HEK293 (cell line): ENCODE measurements at regions not wholly inside any gene's neighbourhood (a gene's known extent, or its start where the extent isn't known, plus 50 kb on each side); places are given as distances from the start of the nearest gene placed in this dataset.

Experiments
- CTCF ChIP-seq: fragments of 450-650 bp; formaldehyde crosslinking; IDR thresholded peaks from 2 replicates; pipeline ENCODE4 v1.5.1; 2016; ENCODE audit warnings: missing biosample characterization, missing genetic modification characterization
- KLF8 ChIP-seq: fragments of 450-650 bp; formaldehyde crosslinking; IDR thresholded peaks from 2 replicates; pipeline ENCODE4 v1.5.1; 2016; ENCODE audit warnings: missing biosample characterization, missing genetic modification characterization
- ZFP37 ChIP-seq: fragments of 450-650 bp; formaldehyde crosslinking; IDR thresholded peaks from 2 replicates; pipeline ENCODE4 v1.5.1; 2016; ENCODE audit warnings: missing biosample characterization, missing genetic modification characterization
- ZNF157 ChIP-seq: fragments of 450-650 bp; formaldehyde crosslinking; IDR thresholded peaks from 2 replicates; pipeline ENCODE4 v1.5.1; 2016; ENCODE audit warnings: missing biosample characterization, missing genetic modification characterization
- ZNF221 ChIP-seq: fragments of 450-650 bp; formaldehyde crosslinking; IDR thresholded peaks from 2 replicates; pipeline ENCODE4 v1.5.1; 2017; ENCODE audit warnings: missing biosample characterization, missing genetic modification characterization, borderline replicate concordance
- ZNF239 ChIP-seq: fragments of 450-650 bp; formaldehyde crosslinking; IDR thresholded peaks from 2 replicates; pipeline ENCODE4 v1.5.1; 2016; ENCODE audit warnings: missing biosample characterization, missing genetic modification characterization
- ZNF704 ChIP-seq: fragments of 450-650 bp; formaldehyde crosslinking; IDR thresholded peaks from 2 replicates; pipeline ENCODE4 v1.5.1; 2016; ENCODE audit warnings: missing biosample characterization, missing genetic modification characterization
- ZNF768 ChIP-seq: fragments of 450-650 bp; formaldehyde crosslinking; IDR thresholded peaks from 2 replicates; pipeline ENCODE4 v1.5.1; 2018; ENCODE audit warnings: missing biosample characterization, mild to moderate bottlenecking, missing genetic modification characterization
- ZNF792 ChIP-seq: fragments of 450-650 bp; formaldehyde crosslinking; IDR thresholded peaks from 2 replicates; pipeline ENCODE4 v1.5.1; 2016; ENCODE audit warnings: missing biosample characterization, missing genetic modification characterization
- ZNF837 ChIP-seq: fragments of 450-650 bp; formaldehyde crosslinking; IDR thresholded peaks from 2 replicates; pipeline ENCODE4 v1.5.1; 2016; ENCODE audit warnings: missing biosample characterization, missing genetic modification characterization
- ZSCAN30 ChIP-seq: fragments of 450-650 bp; IDR thresholded peaks from 2 replicates; pipeline ENCODE4 v1.5.1; 2018; ENCODE audit warnings: missing biosample characterization, mild to moderate bottlenecking, missing genetic modification characterization, moderate library complexity
- ZSCAN5A ChIP-seq: fragments of 450-650 bp; formaldehyde crosslinking; IDR thresholded peaks from 2 replicates; pipeline ENCODE4 v1.5.1; 2016; ENCODE audit warnings: missing biosample characterization, missing genetic modification characterization
- TF ChIP-seq, protein P1 (sequence below): fragments of 450-650 bp; formaldehyde crosslinking; IDR thresholded peaks from 2 replicates; pipeline ENCODE4 v1.5.1; 2016; ENCODE audit warnings: missing biosample characterization, missing genetic modification characterization, low read depth

DNA sequence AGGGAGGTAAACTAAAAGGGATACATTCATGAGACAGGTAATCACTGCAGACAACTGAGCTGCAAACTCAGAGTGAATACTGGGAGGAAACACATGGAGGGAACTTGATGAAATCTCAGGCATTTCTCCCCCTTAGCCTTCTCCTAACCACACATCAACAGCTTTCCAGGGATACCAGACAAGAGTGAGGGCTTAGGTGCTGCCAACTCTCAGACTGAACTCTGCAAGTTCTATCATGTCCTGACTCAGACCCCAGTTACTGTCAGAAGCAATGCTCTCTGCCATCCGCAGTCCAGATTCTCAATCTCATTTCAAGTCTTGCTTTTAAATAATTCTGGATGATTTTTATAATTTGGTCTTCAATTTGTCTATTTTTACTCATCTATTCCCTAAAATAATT lies 267.3 kb downstream of the LTN1 start:
- TF ChIP-seq ZNF157, result no peak
- TF ChIP-seq CTCF, result no peak
- no peak for TF ChIP-seq ZFP37
- TF ChIP-seq ZSCAN5A, result no peak
- TF ChIP-seq ZNF239 (tag by site-specific recombination), result no peak
- no peak for TF ChIP-seq ZNF768 (tag by site-specific recombination)
- no peak for TF ChIP-seq ZNF221 (tag by site-specific recombination)
- no peak for TF ChIP-seq KLF8 (tag by site-specific recombination)
- TF ChIP-seq, protein P1, sequence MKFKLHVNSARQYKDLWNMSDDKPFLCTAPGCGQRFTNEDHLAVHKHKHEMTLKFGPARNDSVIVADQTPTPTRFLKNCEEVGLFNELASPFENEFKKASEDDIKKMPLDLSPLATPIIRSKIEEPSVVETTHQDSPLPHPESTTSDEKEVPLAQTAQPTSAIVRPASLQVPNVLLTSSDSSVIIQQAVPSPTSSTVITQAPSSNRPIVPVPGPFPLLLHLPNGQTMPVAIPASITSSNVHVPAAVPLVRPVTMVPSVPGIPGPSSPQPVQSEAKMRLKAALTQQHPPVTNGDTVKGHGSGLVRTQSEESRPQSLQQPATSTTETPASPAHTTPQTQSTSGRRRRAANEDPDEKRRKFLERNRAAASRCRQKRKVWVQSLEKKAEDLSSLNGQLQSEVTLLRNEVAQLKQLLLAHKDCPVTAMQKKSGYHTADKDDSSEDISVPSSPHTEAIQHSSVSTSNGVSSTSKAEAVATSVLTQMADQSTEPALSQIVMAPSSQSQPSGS, result no peak
- no peak for TF ChIP-seq ZNF792
- no peak for TF ChIP-seq ZNF704 (tag by site-specific recombination)
- no peak for TF ChIP-seq ZSCAN30 (tag by site-specific recombination)
- no peak for TF ChIP-seq ZNF837 (tag by site-specific recombination)
